GM12878 (cell line): ENCODE measurements at regions not wholly inside any gene's neighbourhood (a gene's known extent, or its start where the extent isn't known, plus 50 kb on each side); places are given as distances from the start of the nearest gene placed in this dataset.

Experiments
- ATAC-seq: fragments of 200-7000 bp; cut with Tn5 transposase; 3 replicates; pipeline ENCODE4 v1.9.1; 2020; ENCODE audit warnings: mild to moderate bottlenecking, moderate library complexity
- BruUV-seq: library from RNA; stranded (reverse); fragments of 400-500 nt; replicated peaks from 2 replicates; lab custom pipeline; 2021; lab: Mats Ljungman, UMichigan
- CTCF ChIA-PET: fragments of 300-600 bp; sonication (Branson Sonifier 250); formaldehyde crosslinking; extraction: SDS; loops from one replicate; lab custom pipeline; 2021; ENCODE audit warnings: inconsistent platforms; lab: Yijun Ruan, JAX
- POLR2A ChIA-PET: fragments of 350-600 bp; formaldehyde crosslinking; extraction: SDS; loops from one replicate; lab custom pipeline; 2021; ENCODE audit warnings: inconsistent platforms; lab: Charles Lee
- RAD21 ChIA-PET: fragments of 300-600 bp; sonication (Branson Sonifier 250); formaldehyde crosslinking; loops from one replicate; lab custom pipeline; 2023; ENCODE audit warnings: antibody characterized with exemption; ENCODE audit not compliant: unreplicated experiment; lab: Charles Lee
- SMC1A ChIA-PET: fragments of 300-600 bp; sonication (Branson Sonifier 250); formaldehyde crosslinking; loops from one replicate; lab custom pipeline; 2023; ENCODE audit not compliant: unreplicated experiment, uncharacterized antibody; lab: Charles Lee
- DNase-seq: peaks from one replicate; pipeline ENCODE4 v3.0.0-alpha.2; 2011; ENCODE audit warnings: low read depth, low spot score
- FAIRE-seq: peaks from 3 replicates; lab custom pipeline; 2011; peaks lifted over from hg19 to GRCh38; lab: Jason Lieb, UNC
- H2AFZ ChIP-seq: 2 replicates; pipeline ENCODE4 v1.6.0; 2011; ENCODE audit warnings: low read depth, low read length, control low read depth; ENCODE audit not compliant: control insufficient read depth
- H3K27ac ChIP-seq: 2 replicates; pipeline ENCODE4 v1.5.1; 2011; ENCODE audit warnings: control low read depth; ENCODE audit not compliant: control insufficient read depth, insufficient read depth
- H3K27me3 ChIP-seq, 2 experiments: replicated peaks in 1 of 2; 2 replicates each; pipeline versions ENCODE4 v1.6.0 to v1.6.1; 2011; ENCODE audit warnings: low read length in 1 of 2; ENCODE audit not compliant: control insufficient read depth in 2 of 2, insufficient read depth in 2 of 2
- H3K36me3 ChIP-seq, 2 experiments: 2 replicates each; pipeline ENCODE4 v1.5.1; 2011; ENCODE audit warnings: low read length in 1 of 2; ENCODE audit not compliant: control insufficient read depth in 2 of 2, insufficient read depth in 2 of 2
- H3K4me1 ChIP-seq: 2 replicates; pipeline ENCODE4 v1.6.1; 2011; ENCODE audit warnings: mild to moderate bottlenecking, low read length, moderate library complexity, mixed read lengths; ENCODE audit not compliant: control insufficient read depth, insufficient read depth
- H3K4me2 ChIP-seq: 2 replicates; pipeline ENCODE4 v1.6.0; 2011; ENCODE audit warnings: control low read depth; ENCODE audit not compliant: control insufficient read depth, insufficient read depth
- H3K4me3 ChIP-seq: fragments of 200-600 bp; sonication (generic); 2 replicates; pipeline ENCODE4 v1.5.1; 2016
- H3K79me2 ChIP-seq: 2 replicates; pipeline ENCODE4 v1.6.0; 2011; ENCODE audit warnings: low read length; ENCODE audit not compliant: control insufficient read depth, insufficient read depth
- H3K9ac ChIP-seq: 2 replicates; pipeline ENCODE4 v1.8.0; 2011; ENCODE audit warnings: low read length, control low read depth, mixed read lengths; ENCODE audit not compliant: control insufficient read depth, insufficient read depth
- H3K9me3 ChIP-seq: replicated peaks from 3 replicates; pipeline ENCODE4 v1.5.1; 2011; ENCODE audit warnings: mild to moderate bottlenecking, low read length; ENCODE audit not compliant: control insufficient read depth, insufficient read depth
- H4K20me1 ChIP-seq: 2 replicates; pipeline ENCODE4 v1.6.0; 2011; ENCODE audit not compliant: control insufficient read depth, insufficient read depth
- CBX5 ChIP-seq: sonication (generic); IDR thresholded peaks from 2 replicates; pipeline ENCODE4 v1.6.1; 2016; ENCODE audit warnings: low read depth, moderate library complexity, mild to moderate bottlenecking, inconsistent platforms
- CEBPB ChIP-seq, 2 experiments: fragments of 150-350 bp in 1 of 2; IDR thresholded peaks; 2 replicates each; pipeline ENCODE4 v1.6.1; 2012 to 2014; ENCODE audit warnings: low read depth in 2 of 2, low read length in 2 of 2, borderline replicate concordance in 1 of 2, inconsistent platforms in 1 of 2
- E2F8 ChIP-seq: fragments of 450-650 bp; IDR thresholded peaks from 2 replicates; pipeline ENCODE4 v1.6.1; 2018; ENCODE audit warnings: mild to moderate bottlenecking, low read depth, moderate library complexity; ENCODE audit not compliant: partially characterized antibody
- HDAC2 ChIP-seq: fragments of 200-600 bp; sonication (generic); IDR thresholded peaks from 2 replicates; pipeline ENCODE4 v1.6.1; 2017
- NFYB ChIP-seq: IDR thresholded peaks from 2 replicates; pipeline ENCODE4 v1.6.1; 2011; ENCODE audit warnings: low read depth, mild to moderate bottlenecking, low read length, improper control_type of control experiment, moderate library complexity; ENCODE audit not compliant: insufficient read depth
- SMAD1 ChIP-seq: fragments of 450-650 bp; IDR thresholded peaks from 2 replicates; pipeline ENCODE4 v1.6.1; 2018; ENCODE audit warnings: mild to moderate bottlenecking, low read depth; ENCODE audit not compliant: partially characterized antibody
- ZZZ3 ChIP-seq: IDR thresholded peaks from 2 replicates; pipeline ENCODE4 v1.6.1; 2011; ENCODE audit warnings: low read depth; ENCODE audit not compliant: control insufficient read depth, insufficient read length
- WGBS: methylation state at CpG from one replicate; pipeline ENCODE4 v1.1.6; 2016; ENCODE audit warnings: low lambda C conversion rate; ENCODE audit not compliant: insufficient replicate concordance, insufficient coverage; ENCODE audit errors: missing lambda C conversion rate; 5-methylcytosine and 5-hydroxymethylcytosine counted together
- in situ Hi-C: fragments of 300-500 bp; cut with MboI; formaldehyde crosslinking; loops from 9 replicates; pipeline ENCODE4 v1.14.3; 2018; ENCODE audit warnings: mixed read lengths
- intact Hi-C: fragments of 100-400 bp; cut with micrococcal nuclease; formaldehyde crosslinking; loops from one replicate; pipeline ENCODE4 v1.14.2; 2022; ENCODE audit not compliant: unreplicated experiment

GRCh38 chr10:133023216-133023843 is 64.4 kb upstream of the ADGRA1 start:
- ATAC-seq (no peak), FAIRE-seq (no peak), DNase-seq (no peak)
- in situ Hi-C loops (no loop called here), intact Hi-C loops (no loop called here)
- no peak overlapping the region for H3K9ac ChIP-seq
- BruUV-seq = no TSS peak
- WGBS = 45% methylated on average over 31 of the region's 31 CpGs
- ChIA-PET POLR2A (no interaction called here), SMC1A (no interaction called here), RAD21 (no interaction called here), CTCF (no interaction called here)
- no peaks in the 10 kb centered on the region for H3K4me1 ChIP-seq
- no peaks in the 10 kb centered on the region for H3K36me3 ChIP-seq
- TF ChIP-seq CEBPB (IDR thresholded peaks at IDR 0.05; ENCODE audit: borderline replicate concordance in 1 of 2, low read depth in 2 of 2, low read length in 2 of 2) (no peak), ZZZ3 (no peak), CBX5 (no peak)
- H3K79me2 ChIP-seq = no peaks in the 10 kb centered on the region
- no peaks in the 10 kb centered on the region for H3K27me3 ChIP-seq
- H3K27ac ChIP-seq = no peak overlapping the region
- no peak overlapping the region for H3K4me3 ChIP-seq
- H4K20me1 ChIP-seq = no peaks in the 10 kb centered on the region
- H3K4me2 ChIP-seq = no peak overlapping the region
- no peaks in the 10 kb centered on the region; the same call in 2 of the 3 replicates for H3K9me3 ChIP-seq
- H2AFZ ChIP-seq = no peak overlapping the region

DNA sequence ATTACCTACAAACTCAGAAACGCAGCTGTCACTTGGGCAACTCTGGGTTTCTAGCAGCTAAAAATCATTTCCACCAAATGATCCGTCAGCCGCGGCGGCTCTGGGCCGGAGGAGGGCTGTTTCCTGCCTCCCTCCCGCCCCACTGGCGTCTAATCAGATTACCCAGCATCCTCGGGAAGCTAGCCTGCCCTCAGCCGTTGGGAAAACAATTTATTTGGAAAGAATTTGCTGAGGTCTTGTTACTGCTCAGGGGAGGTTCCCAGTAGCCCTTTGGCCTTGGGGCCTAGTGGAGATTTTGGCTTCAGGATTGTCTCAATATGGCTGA is 65.0 kb upstream of the ADGRA1 start:
- FAIRE-seq = no peak
- SMC1A ChIA-PET = no interaction called here

More for the DNA sequence above, 65.0 kb upstream of the ADGRA1 start:
- intact Hi-C loops = no loop called here
- H4K20me1 ChIP-seq = no peaks in the 10 kb centered on the region
- H3K27ac ChIP-seq = no peak overlapping the region
- H3K27me3 ChIP-seq = no peaks in the 10 kb centered on the region
- no peak overlapping the region for H3K4me3 ChIP-seq
- 2% methylated on average over 10 of the region's 10 CpGs for WGBS
- ATAC-seq = no peak
- H3K79me2 ChIP-seq = no peaks in the 10 kb centered on the region
- H3K36me3 ChIP-seq = no peaks in the 10 kb centered on the region
- no peak overlapping the region for H2AFZ ChIP-seq
- CTCF ChIA-PET = no interaction called here
- H3K4me2 ChIP-seq = no peak overlapping the region
- no peak overlapping the region for H3K9ac ChIP-seq
- no peaks in the 10 kb centered on the region; the same call in 2 of the 3 replicates for H3K9me3 ChIP-seq
- in situ Hi-C loops = no loop called here
- DNase-seq = no peak
- no TSS peak for BruUV-seq
- H3K4me1 ChIP-seq = no peaks in the 10 kb centered on the region
- TF ChIP-seq SMAD1 (no peak), HDAC2 (no peak), NFYB (no peak), E2F8 (no peak)
- POLR2A ChIA-PET = no interaction called here
- RAD21 ChIA-PET = no interaction called here
